A549 (cell line): ENCODE measurements at regions not wholly inside any gene's neighbourhood (a gene's known extent, or its start where the extent isn't known, plus 50 kb on each side); places are given as distances from the start of the nearest gene placed in this dataset.

Source experiments
- ATAC-seq, 2 experiments: fragments of 200-7000 bp in 1 of 2; fragments of >200 bp in 1 of 2; cut with Nextera tagmentation in 1 of 2; cut with Tn5 transposase in 1 of 2; 3 replicates each; pipeline versions ENCODE4 v1.8.0 to v1.9.1; 2018 to 2020; ENCODE audit warnings: mild to moderate bottlenecking in 1 of 2, moderate library complexity in 1 of 2
- CTCF ChIA-PET: fragments of 300-600 bp; sonication (Branson Sonifier 250); formaldehyde crosslinking; extraction: SDS; loops from one replicate; lab custom pipeline; 2021; ENCODE audit warnings: antibody characterized with exemption, inconsistent platforms; lab: Yijun Ruan, JAX
- POLR2A ChIA-PET: fragments of 350-600 bp; formaldehyde crosslinking; extraction: SDS; loops from one replicate; lab custom pipeline; 2021; ENCODE audit warnings: antibody characterized with exemption, inconsistent platforms; lab: Yijun Ruan, JAX
- DNase-seq, 2 experiments: peaks; one replicate each; pipeline versions ENCODE4 v3.0.0 to v3.0.0-alpha.2; 2011 to 2016; ENCODE audit warnings: low read depth in 1 of 2, low spot score in 1 of 2
- FAIRE-seq: peaks from 2 replicates; lab custom pipeline; 2011; peaks lifted over from hg19 to GRCh38; lab: Jason Lieb, UNC
- H3K27ac ChIP-seq, 2 experiments: fragments of >200 bp; sonication (Bioruptor Twin); formaldehyde crosslinking; 3 replicates each; pipeline ENCODE4 v1.5.1; 2016 to 2017
- H3K4me1 ChIP-seq: fragments of >200 bp; sonication (Bioruptor Twin); formaldehyde crosslinking; 3 replicates; pipeline ENCODE4 v1.6.1; 2016
- H3K4me2 ChIP-seq: fragments of >200 bp; sonication (Bioruptor Twin); formaldehyde crosslinking; 3 replicates; pipeline ENCODE4 v1.6.1; 2016
- H3K4me3 ChIP-seq: fragments of >200 bp; sonication (Bioruptor Twin); formaldehyde crosslinking; 3 replicates; pipeline ENCODE4 v1.5.1; 2016
- H3K9me3 ChIP-seq: fragments of >200 bp; sonication (Bioruptor Twin); formaldehyde crosslinking; 3 replicates; pipeline ENCODE4 v1.6.1; 2016
- CBX8 ChIP-seq: fragments of 200-600 bp; sonication (generic); IDR thresholded peaks from 2 replicates; pipeline ENCODE4 v1.6.1; 2016
- CEBPB ChIP-seq, 2 experiments: fragments of >200 bp in 1 of 2; sonication (Bioruptor Twin) in 1 of 2; formaldehyde crosslinking in 1 of 2; IDR thresholded peaks; 2 replicates each; pipeline ENCODE4 v1.6.1; 2012 to 2016
- CHD2 ChIP-seq: fragments of 150-350 bp; IDR thresholded peaks from 2 replicates; pipeline ENCODE4 v1.6.1; 2014; ENCODE audit warnings: low read length; ENCODE audit not compliant: partially characterized antibody
- CHD4 ChIP-seq: fragments of 200-600 bp; sonication (generic); IDR thresholded peaks from 2 replicates; pipeline ENCODE4 v1.6.1; 2016; ENCODE audit warnings: antibody characterized with exemption, mild to moderate bottlenecking, borderline replicate concordance
- EP300 ChIP-seq, 2 experiments: fragments of >200 bp; sonication (Bioruptor Twin); formaldehyde crosslinking; IDR thresholded peaks; 2 replicates in 1 of 2; 3 replicates in 1 of 2; pipeline ENCODE4 v1.6.1; 2016 to 2017
- HEYL ChIP-seq: fragments of 250-450 bp; sonication (Bioruptor Pico); IDR thresholded peaks from 2 replicates; pipeline ENCODE4 v1.8.0; 2021; ENCODE audit warnings: mild to moderate bottlenecking, moderate library complexity
- HOXA7 ChIP-seq: fragments of 250-450 bp; sonication (Bioruptor Pico); IDR thresholded peaks from 2 replicates; pipeline ENCODE4 v1.5.0; 2020; ENCODE audit warnings: mild to moderate bottlenecking, moderate library complexity
- JUNB ChIP-seq: fragments of >200 bp; sonication (Bioruptor Twin); formaldehyde crosslinking; IDR thresholded peaks from 2 replicates; pipeline ENCODE4 v1.6.1; 2016
- KDM1A ChIP-seq: fragments of 200-600 bp; sonication (generic); IDR thresholded peaks from 2 replicates; pipeline ENCODE4 v1.6.1; 2016; ENCODE audit warnings: low read depth, mild to moderate bottlenecking
- NR3C1 ChIP-seq: fragments of >200 bp; sonication (Bioruptor Twin); formaldehyde crosslinking; IDR thresholded peaks from 3 replicates; pipeline ENCODE4 v1.6.1; 2017
- PHF8 ChIP-seq: fragments of 200-600 bp; sonication (generic); IDR thresholded peaks from 2 replicates; pipeline ENCODE4 v1.6.1; 2016; ENCODE audit warnings: low read depth, mild to moderate bottlenecking, antibody characterized with exemption, moderate library complexity, borderline replicate concordance
- POLR2A ChIP-seq: IDR thresholded peaks from 2 replicates; pipeline ENCODE4 v1.6.1; 2012; ENCODE audit warnings: mild to moderate bottlenecking, low read length
- POLR2AphosphoS2 ChIP-seq: conservative IDR thresholded peaks from 2 replicates; pipeline ENCODE4 v1.6.1; 2012; ENCODE audit warnings: low read length, improper control_type of control experiment, inconsistent platforms
- RAD21 ChIP-seq, 2 experiments: fragments of >200 bp in 1 of 2; sonication (Bioruptor Twin) in 1 of 2; formaldehyde crosslinking in 1 of 2; IDR thresholded peaks in 1 of 2; conservative IDR thresholded peaks in 1 of 2; 2 replicates in 1 of 2; 3 replicates in 1 of 2; pipeline ENCODE4 v1.6.1; 2012 to 2018; ENCODE audit warnings: inconsistent platforms in 1 of 2
- RNF2 ChIP-seq: fragments of 200-600 bp; sonication (generic); IDR thresholded peaks from 2 replicates; pipeline ENCODE4 v1.6.1; 2016; ENCODE audit warnings: low read depth, mild to moderate bottlenecking, antibody characterized with exemption, moderate library complexity, borderline replicate concordance
- SREBF2 ChIP-seq: fragments of 450-650 bp; IDR thresholded peaks from 2 replicates; pipeline ENCODE4 v1.6.1; 2014; ENCODE audit warnings: mild to moderate bottlenecking, moderate library complexity
- TP53 ChIP-seq: fragments of 250-450 bp; sonication (Bioruptor Pico); IDR thresholded peaks from 2 replicates; pipeline ENCODE4 v1.5.0; 2021; ENCODE audit warnings: mild to moderate bottlenecking, moderate library complexity
- USF2 ChIP-seq: fragments of 450-650 bp; IDR thresholded peaks from 2 replicates; pipeline ENCODE4 v1.6.1; 2014; ENCODE audit warnings: antibody characterized with exemption
- ZFP36 ChIP-seq: fragments of 450-650 bp; IDR thresholded peaks from 2 replicates; pipeline ENCODE4 v1.6.1; 2014; ENCODE audit warnings: borderline replicate concordance; ENCODE audit not compliant: partially characterized antibody
- ZNF302 ChIP-seq: fragments of 250-450 bp; sonication (Bioruptor Pico); IDR thresholded peaks from 2 replicates; pipeline ENCODE4 v1.9.0; 2021; ENCODE audit warnings: inconsistent platforms, mild to moderate bottlenecking, moderate library complexity
- ZSCAN20 ChIP-seq: fragments of 250-450 bp; sonication (Bioruptor Pico); IDR thresholded peaks from 2 replicates; pipeline ENCODE4 v1.8.0; 2022; ENCODE audit warnings: mild to moderate bottlenecking, moderate library complexity
- WGBS: methylation state at CpG from one replicate; pipeline ENCODE4 v1.1.6; 2017; ENCODE audit errors: missing lambda C conversion rate; 5-methylcytosine and 5-hydroxymethylcytosine counted together
- TF ChIP-seq, protein P1 (sequence below): IDR thresholded peaks from 2 replicates; pipeline ENCODE4 v1.6.1; 2012; ENCODE audit warnings: low read depth, borderline replicate concordance
- TF ChIP-seq, protein P2 (sequence below): fragments of 150-350 bp; IDR thresholded peaks from 2 replicates; pipeline ENCODE4 v1.6.1; 2014; ENCODE audit warnings: low read depth, mild to moderate bottlenecking, low read length
- TF ChIP-seq, protein P3 (sequence below): fragments of >200 bp; sonication (Bioruptor Twin); formaldehyde crosslinking; IDR thresholded peaks from 3 replicates; pipeline ENCODE4 v1.5.1; 2016

- TF ChIP-seq RAD21 (conservative IDR thresholded peaks at IDR 0.05 in 1 of 2, IDR thresholded peaks at IDR 0.05 in 1 of 2), result no peak
- TF ChIP-seq, all 56 proteins: peak for 0
Measured at GRCh38 chr17:74148901-74149596, 54.4 kb upstream of the RPL38 start (continued).

DNA sequence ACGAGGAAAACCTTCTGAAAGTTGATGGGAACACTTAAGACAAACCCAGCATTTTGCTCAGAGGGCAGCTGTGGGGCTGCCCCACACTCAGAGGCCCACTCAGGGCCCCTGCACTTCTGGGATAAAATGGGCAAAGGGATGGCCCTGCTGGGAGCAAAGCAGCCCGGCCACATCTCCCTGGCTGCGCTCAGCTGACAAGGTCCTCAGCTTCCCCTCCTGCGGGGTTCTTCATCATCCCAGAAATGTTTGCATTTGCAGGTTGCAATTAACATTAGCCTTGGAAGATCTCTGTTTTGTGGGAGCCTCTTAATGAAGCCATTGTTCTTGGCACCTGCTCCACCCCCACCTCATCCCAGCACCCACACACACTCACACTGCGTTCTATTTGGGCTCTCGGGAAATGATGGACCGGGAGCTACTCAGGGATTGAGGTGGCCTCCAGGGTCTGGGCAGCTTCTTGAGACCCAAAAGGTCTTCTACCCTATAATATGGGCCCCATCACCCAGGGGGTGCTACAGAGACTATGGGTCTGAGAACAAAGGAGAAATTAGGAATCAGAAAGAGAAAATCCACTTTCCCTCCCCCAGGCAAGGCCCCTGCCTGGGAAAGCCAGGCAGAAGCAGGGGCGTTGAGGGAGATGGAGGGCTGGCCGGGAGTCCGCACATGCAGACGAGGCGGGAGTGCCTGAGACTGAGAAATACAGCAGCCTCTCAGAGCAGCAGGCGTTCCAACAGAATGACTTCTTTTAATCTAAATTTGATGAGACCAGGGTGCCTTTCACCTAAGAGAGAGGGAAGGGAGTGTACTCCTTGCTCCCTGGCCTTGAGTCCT lies 53.7 kb upstream of the RPL38 start:
- 50% methylated on average over 13 of the region's 13 CpGs for WGBS
- Histone ChIP-seq H3K27ac (no peak overlapping the region), H3K9me3 (peaks cover 11% of the 10 kb centered on the region; the same call in 2 of the 3 replicates)
- ATAC-seq (no peak), FAIRE-seq (no peak)
- TF ChIP-seq POLR2AphosphoS2, result no peak
- no peak for TF ChIP-seq NR3C1
- TF ChIP-seq HOXA7 (CRISPR knock-in tag), result no peak
- TF ChIP-seq TP53 (CRISPR knock-in tag), result no peak
- TF ChIP-seq POLR2A, result no peak
- TF ChIP-seq, protein P1, sequence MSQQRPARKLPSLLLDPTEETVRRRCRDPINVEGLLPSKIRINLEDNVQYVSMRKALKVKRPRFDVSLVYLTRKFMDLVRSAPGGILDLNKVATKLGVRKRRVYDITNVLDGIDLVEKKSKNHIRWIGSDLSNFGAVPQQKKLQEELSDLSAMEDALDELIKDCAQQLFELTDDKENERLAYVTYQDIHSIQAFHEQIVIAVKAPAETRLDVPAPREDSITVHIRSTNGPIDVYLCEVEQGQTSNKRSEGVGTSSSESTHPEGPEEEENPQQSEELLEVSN, result no peak
- TF ChIP-seq CHD4, result no peak
- TF ChIP-seq, protein P2, sequence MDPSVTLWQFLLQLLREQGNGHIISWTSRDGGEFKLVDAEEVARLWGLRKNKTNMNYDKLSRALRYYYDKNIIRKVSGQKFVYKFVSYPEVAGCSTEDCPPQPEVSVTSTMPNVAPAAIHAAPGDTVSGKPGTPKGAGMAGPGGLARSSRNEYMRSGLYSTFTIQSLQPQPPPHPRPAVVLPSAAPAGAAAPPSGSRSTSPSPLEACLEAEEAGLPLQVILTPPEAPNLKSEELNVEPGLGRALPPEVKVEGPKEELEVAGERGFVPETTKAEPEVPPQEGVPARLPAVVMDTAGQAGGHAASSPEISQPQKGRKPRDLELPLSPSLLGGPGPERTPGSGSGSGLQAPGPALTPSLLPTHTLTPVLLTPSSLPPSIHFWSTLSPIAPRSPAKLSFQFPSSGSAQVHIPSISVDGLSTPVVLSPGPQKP, result no peak
- no peak for TF ChIP-seq RNF2
- TF ChIP-seq CHD2, result no peak
- no peak for TF ChIP-seq CEBPB (IDR thresholded peaks at IDR 0.05)
- no peak for TF ChIP-seq USF2
- TF ChIP-seq ZNF302 (CRISPR knock-in tag), result no peak
- TF ChIP-seq PHF8, result no peak
- TF ChIP-seq ZSCAN20 (CRISPR knock-in tag), result no peak
- no peak for TF ChIP-seq EP300 (IDR thresholded peaks at IDR 0.05)
- TF ChIP-seq, all 56 proteins: peak for 0
- CTCF ChIA-PET, result interaction anchor here (1.0 to 1.7 kb wide), 4 partner anchors 9 to 720 kb away, joined by 3 to 6 read pairs (median 6); no protein-coding TSS in a partner anchor
- Histone ChIP-seq H3K4me3 (no peak overlapping the region), H3K4me2 (no peak overlapping the region), H3K4me1 (0 out of 3 replicates have a peak, but pooled peaks cover 5% of the 10 kb centered on the region)
- no peak for DNase-seq
- POLR2A ChIA-PET, result interaction anchor here (0.6 kb wide), 1 partner anchor 13 kb away, joined by 4 read pairs; no protein-coding TSS in a partner anchor

DNA sequence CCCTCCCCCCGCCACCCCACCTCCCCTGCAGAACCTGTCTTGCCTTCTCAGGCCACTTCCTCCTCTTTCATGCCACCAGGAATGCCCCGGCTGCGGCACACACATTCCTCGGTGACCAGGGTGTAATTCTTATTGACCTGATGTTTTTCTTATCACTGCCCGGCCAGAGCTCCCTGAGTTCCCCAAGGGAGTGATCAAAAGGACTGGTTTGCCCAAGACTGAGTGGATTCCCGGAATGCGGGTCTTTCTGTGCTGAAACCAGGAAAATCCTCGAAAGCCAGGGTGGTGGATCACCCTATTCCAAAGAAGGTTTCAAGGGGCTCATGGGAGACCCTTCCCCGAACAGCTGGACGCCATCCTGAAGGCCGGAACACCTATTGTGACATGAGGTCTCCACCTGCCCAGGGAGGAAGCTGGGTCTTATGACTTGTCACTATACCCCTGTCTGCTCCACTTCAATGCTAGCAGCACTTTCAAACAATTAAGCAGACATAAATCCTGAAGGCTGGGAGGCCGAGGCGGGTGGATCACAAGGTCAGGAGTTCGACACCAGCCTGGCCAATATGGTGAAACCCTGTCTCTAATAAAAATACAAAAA lies 53.0 kb upstream of the RPL38 start:
- H3K4me2 ChIP-seq, result no peak overlapping the region
- H3K4me1 ChIP-seq, result 0 out of 3 replicates have a peak, but pooled peaks cover 5% of the 10 kb centered on the region
- WGBS, result 23% methylated on average over 14 of the region's 14 CpGs
- ATAC-seq (no peak), DNase-seq (no peak), FAIRE-seq (no peak)
- H3K9me3 ChIP-seq, result peaks cover 4% of the 10 kb centered on the region; the same call in 2 of the 3 replicates
- no peak overlapping the region for H3K4me3 ChIP-seq
- ChIA-PET CTCF (interaction anchor here (0.6 to 1.7 kb wide), 5 partner anchors 8 to 721 kb away, joined by 3 to 6 read pairs (median 5); no protein-coding TSS in a partner anchor), POLR2A (interaction anchor here (0.6 kb wide), 1 partner anchor 13 kb away, joined by 4 read pairs; no protein-coding TSS in a partner anchor)
- H3K27ac ChIP-seq, result no peak overlapping the region
- TF ChIP-seq JUNB, result no peak
- TF ChIP-seq CHD4, result no peak
- TF ChIP-seq, protein P3, sequence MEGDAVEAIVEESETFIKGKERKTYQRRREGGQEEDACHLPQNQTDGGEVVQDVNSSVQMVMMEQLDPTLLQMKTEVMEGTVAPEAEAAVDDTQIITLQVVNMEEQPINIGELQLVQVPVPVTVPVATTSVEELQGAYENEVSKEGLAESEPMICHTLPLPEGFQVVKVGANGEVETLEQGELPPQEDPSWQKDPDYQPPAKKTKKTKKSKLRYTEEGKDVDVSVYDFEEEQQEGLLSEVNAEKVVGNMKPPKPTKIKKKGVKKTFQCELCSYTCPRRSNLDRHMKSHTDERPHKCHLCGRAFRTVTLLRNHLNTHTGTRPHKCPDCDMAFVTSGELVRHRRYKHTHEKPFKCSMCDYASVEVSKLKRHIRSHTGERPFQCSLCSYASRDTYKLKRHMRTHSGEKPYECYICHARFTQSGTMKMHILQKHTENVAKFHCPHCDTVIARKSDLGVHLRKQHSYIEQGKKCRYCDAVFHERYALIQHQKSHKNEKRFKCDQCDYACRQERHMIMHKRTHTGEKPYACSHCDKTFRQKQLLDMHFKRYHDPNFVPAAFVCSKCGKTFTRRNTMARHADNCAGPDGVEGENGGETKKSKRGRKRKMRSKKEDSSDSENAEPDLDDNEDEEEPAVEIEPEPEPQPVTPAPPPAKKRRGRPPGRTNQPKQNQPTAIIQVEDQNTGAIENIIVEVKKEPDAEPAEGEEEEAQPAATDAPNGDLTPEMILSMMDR, result no peak
- no peak for TF ChIP-seq CBX8
- no peak for TF ChIP-seq ZFP36
- TF ChIP-seq HEYL, result no peak
- no peak for TF ChIP-seq TP53 (CRISPR knock-in tag)
- TF ChIP-seq KDM1A, result no peak
- no peak for TF ChIP-seq SREBF2
- no peak for TF ChIP-seq USF2
